Breast epithelium (tissue), 3 donors: ENCODE measurements at regions not wholly inside any gene's neighbourhood (a gene's known extent, or its start where the extent isn't known, plus 50 kb on each side); places are given as distances from the start of the nearest gene placed in this dataset.

Experiments used
- POLR2A ChIP-seq: fragments of 450-650 bp; IDR thresholded peaks from one replicate; pipeline ENCODE4 v1.6.1; 2016; ENCODE audit warnings: antibody characterized with exemption, mild to moderate bottlenecking, moderate library complexity
- TF ChIP-seq, protein P1 (sequence below), 3 donors: fragments of 450-650 bp; IDR thresholded peaks; one replicate each; pipeline ENCODE4 v1.5.1; 2016 to 2017; ENCODE audit warnings: antibody characterized with exemption in 3 of 3, mild to moderate bottlenecking in 3 of 3, moderate library complexity in 3 of 3

DNA sequence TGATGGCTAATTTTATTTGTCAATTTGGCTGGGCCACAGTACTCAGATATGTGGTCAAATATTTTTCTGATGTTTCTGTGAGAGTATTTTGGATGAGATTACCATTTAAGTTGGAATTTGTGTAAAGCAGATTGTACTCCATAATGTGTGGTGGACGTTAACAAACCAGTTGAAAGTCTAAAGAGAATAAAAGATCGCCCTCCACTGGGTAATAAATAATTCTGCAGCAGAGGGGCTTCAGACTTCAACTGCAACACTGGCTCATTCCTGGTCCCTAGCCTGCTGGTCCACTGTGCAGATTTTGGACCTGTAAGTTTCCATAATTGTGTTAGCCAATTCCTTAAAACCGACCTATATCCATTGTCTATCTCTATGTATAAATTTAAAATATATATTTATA lies 540.3 kb downstream of the PCDH18 start:
- TF ChIP-seq, protein P1, sequence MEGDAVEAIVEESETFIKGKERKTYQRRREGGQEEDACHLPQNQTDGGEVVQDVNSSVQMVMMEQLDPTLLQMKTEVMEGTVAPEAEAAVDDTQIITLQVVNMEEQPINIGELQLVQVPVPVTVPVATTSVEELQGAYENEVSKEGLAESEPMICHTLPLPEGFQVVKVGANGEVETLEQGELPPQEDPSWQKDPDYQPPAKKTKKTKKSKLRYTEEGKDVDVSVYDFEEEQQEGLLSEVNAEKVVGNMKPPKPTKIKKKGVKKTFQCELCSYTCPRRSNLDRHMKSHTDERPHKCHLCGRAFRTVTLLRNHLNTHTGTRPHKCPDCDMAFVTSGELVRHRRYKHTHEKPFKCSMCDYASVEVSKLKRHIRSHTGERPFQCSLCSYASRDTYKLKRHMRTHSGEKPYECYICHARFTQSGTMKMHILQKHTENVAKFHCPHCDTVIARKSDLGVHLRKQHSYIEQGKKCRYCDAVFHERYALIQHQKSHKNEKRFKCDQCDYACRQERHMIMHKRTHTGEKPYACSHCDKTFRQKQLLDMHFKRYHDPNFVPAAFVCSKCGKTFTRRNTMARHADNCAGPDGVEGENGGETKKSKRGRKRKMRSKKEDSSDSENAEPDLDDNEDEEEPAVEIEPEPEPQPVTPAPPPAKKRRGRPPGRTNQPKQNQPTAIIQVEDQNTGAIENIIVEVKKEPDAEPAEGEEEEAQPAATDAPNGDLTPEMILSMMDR (IDR thresholded peaks at IDR 0.05) = no peak
- TF ChIP-seq POLR2A = no peak
